GM19351 (cell line): ENCODE measurements at regions not wholly inside any gene's neighbourhood (a gene's known extent, or its start where the extent isn't known, plus 50 kb on each side); places are given as distances from the start of the nearest gene placed in this dataset.

Experiments
- ATAC-seq: cut with Tn5 transposase; IDR thresholded peaks from one replicate; pipeline ENCODE4 v1.9.1; 2021; ENCODE audit warnings: mild to moderate bottlenecking, moderate library complexity; ENCODE audit not compliant: unreplicated experiment

GRCh38 chr4:136784326-136784725 is 748.0 kb downstream of the PCDH18 start:
- ATAC-seq: no peak

DNA sequence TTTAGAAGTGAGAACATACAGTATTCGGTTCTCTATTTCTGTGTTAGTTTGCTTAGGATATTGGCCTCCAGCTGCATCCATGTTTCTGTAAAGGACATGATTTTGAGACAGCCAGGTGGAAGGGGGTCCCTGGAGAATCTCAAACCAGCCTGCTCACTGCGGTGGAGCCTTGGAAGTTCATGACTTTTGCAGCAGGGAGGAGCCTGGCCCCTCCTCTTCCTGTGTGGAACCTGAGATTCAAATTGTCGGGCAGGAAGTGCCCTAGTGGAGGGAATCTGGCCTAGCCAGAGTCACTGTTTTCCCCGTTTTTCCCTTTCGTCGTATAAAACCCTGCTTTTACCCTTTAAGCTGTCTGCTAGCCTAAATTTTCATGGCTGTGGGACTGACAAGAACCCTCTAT is 762.6 kb downstream of the PCDH18 start:
- ATAC-seq: no peak

- no peak for ATAC-seq
Observed at GRCh38 chr4:136768925-136769275, 763.4 kb downstream of the PCDH18 start.

DNA sequence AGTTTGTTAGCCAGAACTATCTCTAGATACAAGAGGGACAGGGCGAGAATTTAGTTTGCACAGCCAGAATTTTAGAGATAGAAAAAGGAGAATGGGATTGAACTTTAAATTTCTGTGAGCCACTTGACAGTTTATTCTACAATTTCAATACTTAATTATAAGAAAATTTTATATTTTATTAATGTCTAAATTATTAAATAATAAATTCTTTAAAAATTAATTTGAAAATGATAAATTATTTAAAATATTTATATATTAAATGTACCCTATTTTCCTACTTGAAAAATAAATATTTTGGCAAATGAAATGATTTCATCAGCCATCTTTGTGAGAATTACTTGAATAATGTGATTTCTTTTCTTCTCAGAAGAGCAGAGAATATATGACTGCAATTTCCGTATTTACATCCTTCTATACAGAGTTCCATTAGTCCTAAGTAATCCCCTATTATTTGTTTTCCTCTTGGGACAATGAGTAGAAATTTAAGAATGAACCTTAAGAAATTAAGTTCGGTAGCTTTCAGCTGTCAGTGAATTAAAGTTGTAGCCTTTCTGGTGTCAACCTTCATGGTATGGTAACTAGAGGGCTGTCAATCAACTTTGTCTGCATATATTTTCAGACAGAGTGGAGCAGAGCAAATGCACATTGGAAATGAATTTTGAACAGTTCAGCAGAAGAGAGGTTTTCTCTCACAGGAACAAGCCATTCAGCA is 763.9 kb downstream of the PCDH18 start:
- ATAC-seq: no peak

- no peak for ATAC-seq
Observed at GRCh38 chr4:136763919-136764318, 768.4 kb downstream of the PCDH18 start.

GRCh38 chr4:136755531-136755916 is 776.8 kb downstream of the PCDH18 start:
- ATAC-seq: no peak

DNA sequence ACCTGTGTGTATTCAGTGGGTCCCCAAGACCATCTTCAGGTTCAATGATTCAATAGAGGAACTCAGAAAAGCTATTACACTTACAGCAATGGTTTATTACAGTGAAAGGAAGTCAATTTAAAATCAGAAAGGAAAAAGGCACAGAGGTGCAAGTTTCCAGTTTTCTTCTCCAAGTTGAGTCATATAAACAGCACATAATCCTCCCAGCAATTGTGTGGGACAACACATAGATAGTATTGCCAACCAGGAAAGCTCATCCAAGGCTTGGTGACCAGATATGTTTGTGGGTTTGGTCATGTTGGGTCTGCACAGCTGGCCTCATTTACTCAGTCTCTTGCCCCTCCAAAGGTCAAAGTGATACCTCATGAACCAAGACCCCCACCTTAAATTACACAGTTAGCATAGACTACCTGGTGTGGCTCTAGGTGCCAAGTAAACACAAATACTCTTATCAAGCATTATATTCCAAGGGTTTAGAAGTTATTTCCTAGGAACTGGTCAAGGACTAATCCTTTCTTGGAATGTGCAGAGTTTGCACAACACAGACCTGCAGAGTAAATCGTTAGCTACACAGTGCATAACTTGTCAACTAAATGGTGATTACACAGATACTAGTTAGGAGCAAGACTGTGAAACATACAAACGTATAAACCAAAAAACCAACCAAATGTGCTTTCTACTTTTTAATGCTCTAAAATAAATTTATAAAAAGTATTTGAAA is 777.3 kb downstream of the PCDH18 start:
- ATAC-seq: no peak

GRCh38 chr4:136751556-136751955 is 780.7 kb downstream of the PCDH18 start:
- ATAC-seq: no peak

GRCh38 chr4:136750897-136751296 is 781.4 kb downstream of the PCDH18 start:
- no peak for ATAC-seq

- no peak for ATAC-seq
Observed at GRCh38 chr4:136749989-136750388, 782.3 kb downstream of the PCDH18 start.

GRCh38 chr4:136748773-136749172 is 783.5 kb downstream of the PCDH18 start:
- ATAC-seq: no peak

- ATAC-seq: no peak
Observed at GRCh38 chr4:136748165-136748564, 784.1 kb downstream of the PCDH18 start.

GRCh38 chr4:136743238-136743637 is 789.1 kb downstream of the PCDH18 start:
- no peak for ATAC-seq

- no peak for ATAC-seq
Observed at GRCh38 chr4:136742333-136742732, 790.0 kb downstream of the PCDH18 start.

DNA sequence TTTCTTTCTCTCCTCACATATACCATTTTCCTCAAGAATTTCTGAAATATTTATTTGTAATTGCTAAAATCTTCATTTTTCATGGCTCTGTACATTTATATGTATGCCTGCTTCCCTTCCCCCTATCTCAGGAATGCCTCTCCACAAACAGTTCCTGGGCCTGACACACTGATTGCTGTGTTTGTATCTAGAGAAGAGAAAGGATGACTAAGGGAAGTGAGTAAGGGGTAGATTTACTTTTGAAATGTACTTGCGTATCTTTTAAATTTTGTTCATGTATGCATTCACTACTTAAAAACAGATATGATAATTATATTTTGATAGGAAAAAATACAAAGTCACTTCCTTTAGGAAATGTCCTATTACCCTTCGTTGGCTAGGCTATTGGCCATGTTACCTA is 790.8 kb downstream of the PCDH18 start:
- ATAC-seq: no peak

DNA sequence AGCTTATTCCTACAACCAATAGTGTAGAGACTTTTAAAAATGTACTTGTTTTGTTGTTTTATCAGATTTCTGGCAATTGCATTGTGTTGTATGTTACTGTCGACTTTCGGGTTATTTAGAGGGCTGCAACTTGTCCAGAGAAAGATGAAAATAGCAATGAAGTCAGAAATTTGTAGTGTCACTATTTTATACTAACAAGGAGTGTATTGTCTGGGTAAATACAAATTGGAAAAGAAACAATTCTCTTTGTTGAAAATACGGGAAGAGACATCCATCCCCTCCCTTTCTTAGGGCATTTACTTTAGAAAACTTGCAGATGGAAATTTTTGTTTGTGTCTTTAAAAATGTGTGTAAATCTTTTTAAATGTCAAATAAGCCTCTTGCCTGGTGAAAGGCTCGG is 792.0 kb downstream of the PCDH18 start:
- ATAC-seq: no peak

- no peak for ATAC-seq
Observed at GRCh38 chr4:136737066-136737465, 795.2 kb downstream of the PCDH18 start.

GRCh38 chr4:136731025-136731424 is 801.3 kb downstream of the PCDH18 start:
- ATAC-seq: no peak

DNA sequence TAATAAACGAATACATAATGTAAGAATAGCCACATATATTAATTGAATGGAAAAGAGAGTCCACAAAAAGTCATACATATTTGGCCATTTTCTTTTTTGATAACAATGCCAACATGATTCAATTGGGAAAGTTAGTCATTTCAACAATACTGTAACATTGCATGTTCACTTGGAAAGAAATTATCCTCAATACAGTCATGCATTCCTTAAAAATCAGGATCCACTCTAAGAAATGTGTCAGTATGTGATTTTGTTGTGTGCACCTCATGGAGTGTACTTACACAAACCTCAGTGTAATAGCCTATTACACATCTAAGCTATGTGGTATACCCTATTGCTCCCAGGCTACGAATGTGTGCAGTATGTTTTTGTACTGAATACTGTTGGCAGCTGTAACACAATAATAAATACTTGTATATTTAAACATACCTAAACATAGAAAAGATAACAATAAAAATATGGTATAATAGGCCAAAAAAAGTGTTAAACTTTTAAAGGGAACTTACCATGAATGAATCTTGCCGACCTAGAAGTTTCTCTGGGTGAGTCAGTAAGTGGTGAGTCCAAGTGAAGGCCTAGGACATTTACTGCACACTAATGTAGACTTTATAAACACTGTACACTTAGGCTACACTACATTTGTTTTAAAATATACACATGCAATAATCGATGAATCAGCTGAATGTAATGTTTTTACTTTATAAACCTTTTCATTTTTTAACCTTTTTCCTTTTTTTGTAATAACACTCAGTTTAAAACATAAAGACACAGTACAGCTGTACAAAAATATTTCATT is 806.8 kb downstream of the PCDH18 start:
- ATAC-seq: no peak

GRCh38 chr4:136713140-136713539 is 819.2 kb downstream of the PCDH18 start:
- ATAC-seq: no peak

DNA sequence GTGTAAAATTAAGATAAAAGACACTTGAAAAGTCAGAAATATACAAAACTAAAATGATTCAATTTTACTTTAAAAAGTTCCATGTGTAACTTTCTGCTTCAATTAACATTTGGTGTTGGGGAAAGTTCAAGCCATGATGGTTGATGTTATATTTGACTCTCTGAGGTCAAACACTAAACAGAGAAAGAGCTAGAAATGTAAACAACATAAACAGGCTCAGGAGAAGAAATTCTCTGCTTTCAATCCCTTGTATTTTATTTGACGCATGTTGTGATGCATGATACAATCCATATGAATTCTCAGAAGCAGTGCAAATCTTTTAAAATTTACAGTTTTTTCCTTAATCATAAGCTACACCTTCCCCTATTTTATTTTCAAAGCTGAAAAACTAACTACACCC is 822.4 kb downstream of the PCDH18 start:
- no peak for ATAC-seq

DNA sequence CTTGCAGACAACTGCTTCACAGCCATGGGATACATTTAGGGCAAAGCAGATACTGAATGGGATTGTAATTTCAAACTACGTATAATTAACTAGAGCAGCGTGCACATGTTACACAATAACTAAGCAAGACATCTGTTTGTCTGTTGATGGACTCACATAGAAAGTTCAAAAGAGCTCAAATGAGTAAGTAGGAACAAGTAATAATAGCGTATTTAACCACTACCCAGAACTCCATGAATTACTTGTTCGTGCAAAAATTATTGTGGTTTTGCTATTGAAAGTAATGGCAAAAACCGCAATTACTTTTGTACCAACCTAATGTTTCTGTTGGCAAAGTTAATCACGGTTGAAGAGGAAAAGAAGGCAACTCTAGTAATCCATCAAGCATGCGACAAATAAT is 825.4 kb downstream of the PCDH18 start:
- no peak for ATAC-seq
